SK-N-SH treated with all-trans-retinoic acid at 6 μM for 48 hours (cell line): ENCODE measurements at regions not wholly inside any gene's neighbourhood (a gene's known extent, or its start where the extent isn't known, plus 50 kb on each side); places are given as distances from the start of the nearest gene placed in this dataset.

Experiments
- ATAC-seq: fragments of 200-7000 bp; cut with Tn5 transposase; 3 replicates; pipeline ENCODE4 v1.9.1; 2020; ENCODE audit warnings: mild to moderate bottlenecking, moderate library complexity
- ARNTL ChIP-seq: fragments of 450-650 bp; formaldehyde crosslinking; IDR thresholded peaks from 2 replicates; pipeline ENCODE4 v1.5.0; 2020; ENCODE audit warnings: low read depth, mild to moderate bottlenecking, moderate library complexity, borderline replicate concordance
- BACH2 ChIP-seq: fragments of 250-450 bp; sonication (Bioruptor Pico); IDR thresholded peaks from 2 replicates; pipeline ENCODE4 v1.9.0; 2021; ENCODE audit warnings: mild to moderate bottlenecking, borderline replicate concordance
- CSDC2 ChIP-seq: fragments of 250-450 bp; sonication (Bioruptor Pico); IDR thresholded peaks from 2 replicates; pipeline ENCODE4 v1.5.0; 2020; ENCODE audit warnings: mild to moderate bottlenecking, moderate library complexity
- ESRRG ChIP-seq: fragments of 250-450 bp; sonication (Bioruptor Pico); IDR thresholded peaks from 2 replicates; pipeline ENCODE4 v1.6.1; 2021; ENCODE audit warnings: mild to moderate bottlenecking
- GLIS3 ChIP-seq: fragments of 250-450 bp; sonication (Bioruptor Pico); IDR thresholded peaks from 2 replicates; pipeline ENCODE4 v1.5.0; 2020; ENCODE audit warnings: mild to moderate bottlenecking, moderate library complexity
- OSR1 ChIP-seq: fragments of 250-450 bp; sonication (Bioruptor Pico); IDR thresholded peaks from 2 replicates; pipeline ENCODE4 v1.8.0; 2022; ENCODE audit warnings: moderate library complexity, mild to moderate bottlenecking, inconsistent platforms
- PATZ1 ChIP-seq: fragments of 250-450 bp; sonication (Bioruptor Pico); IDR thresholded peaks from 2 replicates; pipeline ENCODE4 v1.8.0; 2020; ENCODE audit warnings: mild to moderate bottlenecking, moderate library complexity, borderline replicate concordance
- POU6F1 ChIP-seq: fragments of 250-450 bp; sonication (Bioruptor Pico); IDR thresholded peaks from 2 replicates; pipeline ENCODE4 v1.8.0; 2021; ENCODE audit warnings: low read depth, mild to moderate bottlenecking, moderate library complexity, borderline replicate concordance
- PPARA ChIP-seq: fragments of 250-450 bp; sonication (Bioruptor Pico); IDR thresholded peaks from 2 replicates; pipeline ENCODE4 v1.5.0; 2020; ENCODE audit warnings: mild to moderate bottlenecking, borderline replicate concordance
- RARB ChIP-seq: fragments of 250-450 bp; sonication (Bioruptor Pico); IDR thresholded peaks from 2 replicates; pipeline ENCODE4 v1.8.0; 2021; ENCODE audit warnings: mild to moderate bottlenecking, moderate library complexity
- SNAI2 ChIP-seq: fragments of 250-450 bp; sonication (Bioruptor Pico); IDR thresholded peaks from 2 replicates; pipeline ENCODE4 v1.5.0; 2020; ENCODE audit warnings: mild to moderate bottlenecking, moderate library complexity
- TCF4 ChIP-seq: fragments of 250-450 bp; sonication (Bioruptor Pico); IDR thresholded peaks from 2 replicates; pipeline ENCODE4 v1.8.0; 2021; ENCODE audit warnings: mild to moderate bottlenecking, moderate library complexity, borderline replicate concordance
- TOX ChIP-seq: fragments of 250-450 bp; sonication (Bioruptor Pico); IDR thresholded peaks from 2 replicates; pipeline ENCODE4 v1.8.0; 2021; ENCODE audit warnings: mild to moderate bottlenecking, moderate library complexity, borderline replicate concordance
- ZC3H10 ChIP-seq: fragments of 250-450 bp; sonication (Bioruptor Pico); IDR thresholded peaks from 2 replicates; pipeline ENCODE4 v1.5.1; 2021; ENCODE audit warnings: mild to moderate bottlenecking, moderate library complexity
- ZFP3 ChIP-seq: fragments of 250-450 bp; sonication (Bioruptor Pico); IDR thresholded peaks from 2 replicates; pipeline ENCODE4 v1.5.0; 2020; ENCODE audit warnings: mild to moderate bottlenecking, moderate library complexity
- ZFP30 ChIP-seq: fragments of 450-650 bp; formaldehyde crosslinking; IDR thresholded peaks from 2 replicates; pipeline ENCODE4 v1.5.0; 2022; ENCODE audit warnings: mild to moderate bottlenecking, moderate library complexity
- ZNF565 ChIP-seq: fragments of 450-650 bp; formaldehyde crosslinking; conservative IDR thresholded peaks from 2 replicates; pipeline ENCODE4 v1.5.0; 2020; ENCODE audit warnings: low read depth, mild to moderate bottlenecking, moderate library complexity
- ZNF70 ChIP-seq: fragments of 450-650 bp; formaldehyde crosslinking; IDR thresholded peaks from 2 replicates; pipeline ENCODE4 v1.5.0; 2020; ENCODE audit warnings: mild to moderate bottlenecking, moderate library complexity
- ZNF8 ChIP-seq: fragments of 450-650 bp; formaldehyde crosslinking; IDR thresholded peaks from 2 replicates; pipeline ENCODE4 v1.5.0; 2020; ENCODE audit warnings: mild to moderate bottlenecking, moderate library complexity
- TF ChIP-seq, protein P1 (sequence below): fragments of 250-450 bp; sonication (Bioruptor Pico); IDR thresholded peaks from 2 replicates; pipeline ENCODE4 v1.5.1; 2021; ENCODE audit warnings: mild to moderate bottlenecking, moderate library complexity
- TF ChIP-seq, protein P2 (sequence below): fragments of 250-450 bp; sonication (Bioruptor Pico); IDR thresholded peaks from 2 replicates; pipeline ENCODE4 v1.5.0; 2020; ENCODE audit warnings: mild to moderate bottlenecking, moderate library complexity
- TF ChIP-seq, protein P3 (sequence below): fragments of 250-450 bp; sonication (Bioruptor Pico); IDR thresholded peaks from 2 replicates; pipeline ENCODE4 v1.5.1; 2020; ENCODE audit warnings: low read depth, mild to moderate bottlenecking, moderate library complexity

DNA sequence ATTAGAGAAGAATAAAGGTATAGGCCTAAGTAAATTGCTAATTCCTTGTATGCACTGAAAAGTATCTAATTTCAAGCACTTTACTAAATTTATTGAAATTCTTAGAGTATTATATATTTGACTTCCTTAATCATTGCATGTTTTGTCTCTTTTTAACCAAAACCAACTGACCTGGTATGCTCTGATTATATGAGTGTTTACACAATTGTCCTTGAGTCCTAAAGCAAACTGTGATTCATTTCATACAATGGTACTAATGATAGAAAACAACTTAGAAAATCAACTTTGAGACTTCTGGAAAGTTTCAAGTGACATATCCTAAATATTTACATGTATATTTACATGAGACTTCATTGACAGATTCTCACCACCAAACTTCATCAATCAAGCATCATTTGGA, 1177.1 kb downstream of the ADGRL3 start:
- TF ChIP-seq, protein P1, sequence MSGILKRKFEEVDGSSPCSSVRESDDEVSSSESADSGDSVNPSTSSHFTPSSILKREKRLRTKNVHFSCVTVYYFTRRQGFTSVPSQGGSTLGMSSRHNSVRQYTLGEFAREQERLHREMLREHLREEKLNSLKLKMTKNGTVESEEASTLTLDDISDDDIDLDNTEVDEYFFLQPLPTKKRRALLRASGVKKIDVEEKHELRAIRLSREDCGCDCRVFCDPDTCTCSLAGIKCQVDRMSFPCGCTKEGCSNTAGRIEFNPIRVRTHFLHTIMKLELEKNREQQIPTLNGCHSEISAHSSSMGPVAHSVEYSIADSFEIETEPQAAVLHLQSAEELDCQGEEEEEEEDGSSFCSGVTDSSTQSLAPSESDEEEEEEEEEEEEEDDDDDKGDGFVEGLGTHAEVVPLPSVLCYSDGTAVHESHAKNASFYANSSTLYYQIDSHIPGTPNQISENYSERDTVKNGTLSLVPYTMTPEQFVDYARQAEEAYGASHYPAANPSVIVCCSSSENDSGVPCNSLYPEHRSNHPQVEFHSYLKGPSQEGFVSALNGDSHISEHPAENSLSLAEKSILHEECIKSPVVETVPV (CRISPR knock-in tag): no peak
- no peak for TF ChIP-seq ESRRG (CRISPR knock-in tag)
- no peak for TF ChIP-seq ZNF8
- no peak for TF ChIP-seq ZC3H10 (CRISPR knock-in tag)
- no peak for TF ChIP-seq POU6F1 (CRISPR knock-in tag)
- no peak for TF ChIP-seq CSDC2
- no peak for TF ChIP-seq ZFP3 (CRISPR knock-in tag)
- no peak for TF ChIP-seq ZNF565 (CRISPR knock-in tag)
- no peak for TF ChIP-seq BACH2
- no peak for TF ChIP-seq ARNTL
- TF ChIP-seq SNAI2 (CRISPR knock-in tag): no peak
- TF ChIP-seq PPARA (CRISPR knock-in tag): no peak
- TF ChIP-seq TCF4 (CRISPR knock-in tag): no peak
- no peak for TF ChIP-seq GLIS3
- TF ChIP-seq TOX: no peak
- no peak for TF ChIP-seq PATZ1
- no peak for TF ChIP-seq OSR1 (CRISPR knock-in tag)
- no peak for TF ChIP-seq RARB (CRISPR knock-in tag)
- TF ChIP-seq, protein P2, sequence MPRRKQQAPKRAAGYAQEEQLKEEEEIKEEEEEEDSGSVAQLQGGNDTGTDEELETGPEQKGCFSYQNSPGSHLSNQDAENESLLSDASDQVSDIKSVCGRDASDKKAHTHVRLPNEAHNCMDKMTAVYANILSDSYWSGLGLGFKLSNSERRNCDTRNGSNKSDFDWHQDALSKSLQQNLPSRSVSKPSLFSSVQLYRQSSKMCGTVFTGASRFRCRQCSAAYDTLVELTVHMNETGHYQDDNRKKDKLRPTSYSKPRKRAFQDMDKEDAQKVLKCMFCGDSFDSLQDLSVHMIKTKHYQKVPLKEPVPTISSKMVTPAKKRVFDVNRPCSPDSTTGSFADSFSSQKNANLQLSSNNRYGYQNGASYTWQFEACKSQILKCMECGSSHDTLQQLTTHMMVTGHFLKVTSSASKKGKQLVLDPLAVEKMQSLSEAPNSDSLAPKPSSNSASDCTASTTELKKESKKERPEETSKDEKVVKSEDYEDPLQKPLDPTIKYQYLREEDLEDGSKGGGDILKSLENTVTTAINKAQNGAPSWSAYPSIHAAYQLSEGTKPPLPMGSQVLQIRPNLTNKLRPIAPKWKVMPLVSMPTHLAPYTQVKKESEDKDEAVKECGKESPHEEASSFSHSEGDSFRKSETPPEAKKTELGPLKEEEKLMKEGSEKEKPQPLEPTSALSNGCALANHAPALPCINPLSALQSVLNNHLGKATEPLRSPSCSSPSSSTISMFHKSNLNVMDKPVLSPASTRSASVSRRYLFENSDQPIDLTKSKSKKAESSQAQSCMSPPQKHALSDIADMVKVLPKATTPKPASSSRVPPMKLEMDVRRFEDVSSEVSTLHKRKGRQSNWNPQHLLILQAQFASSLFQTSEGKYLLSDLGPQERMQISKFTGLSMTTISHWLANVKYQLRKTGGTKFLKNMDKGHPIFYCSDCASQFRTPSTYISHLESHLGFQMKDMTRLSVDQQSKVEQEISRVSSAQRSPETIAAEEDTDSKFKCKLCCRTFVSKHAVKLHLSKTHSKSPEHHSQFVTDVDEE: no peak
- ATAC-seq: no peak

GRCh38 chr4:62366939-62367338, 1166.8 kb downstream of the ADGRL3 start:
- no peak for ATAC-seq
- TF ChIP-seq PPARA (CRISPR knock-in tag) (no peak), TCF4 (CRISPR knock-in tag) (no peak), POU6F1 (CRISPR knock-in tag) (no peak), ZFP30 (no peak), OSR1 (CRISPR knock-in tag) (no peak), ESRRG (CRISPR knock-in tag) (no peak), GLIS3 (no peak), ZNF565 (CRISPR knock-in tag) (no peak), ZNF8 (no peak), CSDC2 (no peak), SNAI2 (CRISPR knock-in tag) (no peak), TOX (no peak), ZNF70 (no peak), BACH2 (no peak)
- TF ChIP-seq, protein P3, sequence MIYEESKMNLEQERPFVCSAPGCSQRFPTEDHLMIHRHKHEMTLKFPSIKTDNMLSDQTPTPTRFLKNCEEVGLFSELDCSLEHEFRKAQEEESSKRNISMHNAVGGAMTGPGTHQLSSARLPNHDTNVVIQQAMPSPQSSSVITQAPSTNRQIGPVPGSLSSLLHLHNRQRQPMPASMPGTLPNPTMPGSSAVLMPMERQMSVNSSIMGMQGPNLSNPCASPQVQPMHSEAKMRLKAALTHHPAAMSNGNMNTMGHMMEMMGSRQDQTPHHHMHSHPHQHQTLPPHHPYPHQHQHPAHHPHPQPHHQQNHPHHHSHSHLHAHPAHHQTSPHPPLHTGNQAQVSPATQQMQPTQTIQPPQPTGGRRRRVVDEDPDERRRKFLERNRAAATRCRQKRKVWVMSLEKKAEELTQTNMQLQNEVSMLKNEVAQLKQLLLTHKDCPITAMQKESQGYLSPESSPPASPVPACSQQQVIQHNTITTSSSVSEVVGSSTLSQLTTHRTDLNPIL (CRISPR knock-in tag): no peak
